HG03354 (cell line): ENCODE measurements at regions not wholly inside any gene's neighbourhood (a gene's known extent, or its start where the extent isn't known, plus 50 kb on each side); places are given as distances from the start of the nearest gene placed in this dataset.

ENCODE experiments used
- ATAC-seq: cut with Tn5 transposase; IDR thresholded peaks from one replicate; pipeline ENCODE4 v1.9.1; 2021; ENCODE audit warnings: mild to moderate bottlenecking; ENCODE audit not compliant: unreplicated experiment, poor library complexity, severe bottlenecking

GRCh38 chr7:85489498-85489897 lies 302.6 kb upstream of the SEMA3D start:
- ATAC-seq, result no peak

GRCh38 chr7:85488406-85488805 lies 301.6 kb upstream of the SEMA3D start:
- no peak for ATAC-seq

DNA sequence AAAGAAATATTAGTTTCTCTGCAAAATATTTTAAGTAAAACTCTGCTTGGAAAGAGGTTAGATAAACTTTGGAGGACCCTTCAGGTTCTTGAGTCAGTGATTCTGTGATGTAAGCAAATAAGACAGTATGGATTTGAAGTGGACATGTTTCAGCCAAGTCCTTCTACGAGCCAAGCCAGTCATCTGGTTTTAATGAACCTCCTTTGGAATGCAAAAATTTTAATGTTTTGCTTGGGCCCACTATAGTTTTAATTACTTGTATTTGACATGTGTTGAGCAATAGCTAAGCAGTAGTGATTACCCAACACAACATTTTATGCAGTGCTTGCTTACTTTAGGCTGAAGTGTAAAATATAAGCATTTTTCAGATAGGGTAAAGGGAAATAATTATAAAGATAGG lies 296.3 kb upstream of the SEMA3D start:
- ATAC-seq, result no peak

- no peak for ATAC-seq
These were observed 293.8 kb upstream of the SEMA3D start for GRCh38 chr7:85480666-85481065.

DNA sequence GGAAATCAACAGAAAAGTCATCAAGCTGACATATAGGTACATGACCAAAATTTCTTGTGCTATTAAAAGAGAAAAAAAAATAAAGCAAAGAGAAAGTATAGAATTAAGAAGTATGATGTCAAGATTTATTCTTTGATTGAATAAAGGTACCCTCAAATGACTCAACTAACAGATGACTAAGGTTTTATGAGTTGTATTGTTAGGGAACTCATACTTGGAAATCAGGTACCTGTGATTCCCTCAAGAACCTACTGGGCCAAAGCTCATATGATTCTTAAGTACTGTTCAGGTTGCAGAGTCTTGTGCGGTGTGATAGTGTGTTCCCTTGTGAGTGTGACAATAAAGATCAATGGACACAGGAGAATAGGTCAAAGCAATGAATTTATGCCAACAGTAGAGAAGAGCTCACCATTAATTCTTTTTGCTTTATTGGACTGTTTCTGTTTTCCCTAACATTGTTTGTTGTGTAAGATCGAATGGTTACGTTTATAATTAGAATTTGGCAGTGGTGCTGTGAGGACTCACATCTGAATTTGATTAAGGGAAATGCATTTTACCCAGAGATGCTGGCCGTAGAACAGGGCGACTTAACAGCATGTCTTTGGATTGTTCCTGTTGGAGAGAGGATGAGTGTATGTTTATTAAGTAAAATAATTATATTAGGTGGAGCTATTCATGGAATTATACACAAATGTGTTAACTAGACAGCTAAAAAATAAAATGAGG lies 293.2 kb upstream of the SEMA3D start:
- ATAC-seq, result no peak

DNA sequence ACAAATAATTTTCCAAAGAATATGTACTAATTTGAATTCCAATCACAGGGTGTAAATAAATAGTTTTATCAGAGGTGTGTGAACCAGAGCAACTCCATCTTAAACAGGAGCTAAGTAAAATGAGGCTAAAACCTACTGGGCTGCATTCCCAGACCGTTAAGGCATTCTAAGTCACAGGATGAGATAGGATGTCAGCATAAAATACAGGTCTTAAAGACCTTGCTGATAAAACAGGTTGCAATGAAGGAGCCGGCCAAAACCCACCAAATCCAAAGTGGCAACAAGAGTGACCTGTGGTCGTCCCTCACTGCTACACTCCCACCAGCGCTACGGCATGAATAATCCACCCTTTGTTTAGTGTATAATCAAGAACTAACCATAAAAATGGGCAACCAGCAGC lies 291.7 kb upstream of the SEMA3D start:
- no peak for ATAC-seq

GRCh38 chr7:85475476-85475875 lies 288.6 kb upstream of the SEMA3D start:
- no peak for ATAC-seq

GRCh38 chr7:85475071-85475470 lies 288.2 kb upstream of the SEMA3D start:
- ATAC-seq, result peak; percentile 32

DNA sequence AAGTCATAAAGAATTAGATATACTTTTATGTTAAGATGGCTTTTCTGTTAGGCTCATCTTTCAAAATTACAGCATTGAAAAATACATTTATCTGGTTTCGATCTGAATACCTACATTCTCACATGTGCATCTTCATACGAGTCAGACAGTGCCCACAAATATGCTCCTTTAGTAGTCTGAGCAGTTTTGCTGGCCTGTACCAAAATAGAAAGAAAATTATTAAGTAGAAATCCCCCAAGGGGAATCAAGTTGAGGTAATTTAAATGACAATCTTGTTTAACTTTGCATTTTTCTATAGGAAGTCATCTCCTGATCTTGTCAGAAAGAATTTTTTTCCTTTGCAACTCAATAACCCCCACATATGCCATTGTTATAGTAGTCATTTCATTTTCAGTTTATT lies 287.4 kb upstream of the SEMA3D start:
- peak; percentile 83 for ATAC-seq

DNA sequence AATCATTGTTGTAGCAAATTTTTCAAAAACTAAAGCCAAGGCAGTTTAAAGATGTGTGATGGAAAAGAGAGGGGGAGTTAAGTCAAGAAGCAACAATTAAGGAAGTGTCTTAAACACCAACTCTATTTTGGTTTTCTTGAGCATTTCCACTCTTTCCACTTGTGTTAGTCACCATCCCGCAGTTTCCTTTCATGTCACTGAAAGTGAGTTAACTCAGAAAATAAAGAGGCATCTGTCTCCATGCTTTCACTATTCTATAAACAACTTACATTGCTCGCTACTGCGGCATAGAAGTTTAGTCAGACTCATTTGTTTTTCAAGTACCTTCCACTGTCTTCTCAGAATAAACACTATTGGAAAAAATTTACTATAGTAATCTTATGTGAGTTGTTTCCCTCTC lies 284.9 kb upstream of the SEMA3D start:
- ATAC-seq, result peak; percentile 42

DNA sequence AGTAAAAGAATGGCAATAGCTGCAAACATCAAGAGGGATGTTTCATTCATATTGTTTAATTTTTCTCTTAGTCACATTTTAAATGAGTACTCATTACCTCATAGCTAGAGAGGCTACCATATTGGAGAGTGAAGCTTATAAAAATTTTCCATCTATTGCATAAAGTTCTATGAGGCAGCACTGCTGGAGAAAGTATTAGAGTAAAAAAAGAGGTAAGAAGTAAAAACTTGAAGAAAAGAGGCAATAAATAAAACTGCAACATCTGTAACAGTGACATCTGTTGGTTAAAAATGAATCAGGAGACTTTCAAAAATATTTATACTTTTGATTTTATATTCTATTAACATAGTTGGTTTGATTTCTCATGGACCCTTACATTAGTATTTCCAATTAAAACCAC lies 284.5 kb upstream of the SEMA3D start:
- no peak for ATAC-seq

DNA sequence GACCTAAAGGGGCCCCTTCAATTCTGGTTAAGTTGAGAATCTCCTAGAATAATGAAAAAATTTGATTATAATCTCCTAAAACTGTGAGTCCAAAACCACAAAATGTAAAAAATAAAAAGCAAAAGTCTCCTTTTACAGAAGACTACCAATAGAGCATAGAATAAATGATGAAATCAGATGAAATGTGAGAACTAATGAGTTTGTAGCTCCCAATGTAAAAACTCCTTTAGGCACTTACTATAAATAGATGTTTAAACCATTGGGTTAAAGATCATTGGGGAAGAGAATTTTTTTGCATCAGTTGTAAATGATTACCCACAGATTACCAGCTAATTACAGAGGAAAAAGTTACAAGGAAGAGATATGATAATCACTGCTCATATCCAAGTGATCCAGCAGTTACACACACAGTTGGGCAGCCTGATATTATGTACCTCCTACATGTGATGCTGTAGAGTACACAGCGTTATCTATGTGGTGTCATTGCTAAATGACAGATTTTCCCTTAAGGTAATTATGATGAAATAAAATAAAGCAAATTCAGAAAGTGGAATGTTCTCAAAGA lies 282.7 kb upstream of the SEMA3D start:
- ATAC-seq, result no peak

DNA sequence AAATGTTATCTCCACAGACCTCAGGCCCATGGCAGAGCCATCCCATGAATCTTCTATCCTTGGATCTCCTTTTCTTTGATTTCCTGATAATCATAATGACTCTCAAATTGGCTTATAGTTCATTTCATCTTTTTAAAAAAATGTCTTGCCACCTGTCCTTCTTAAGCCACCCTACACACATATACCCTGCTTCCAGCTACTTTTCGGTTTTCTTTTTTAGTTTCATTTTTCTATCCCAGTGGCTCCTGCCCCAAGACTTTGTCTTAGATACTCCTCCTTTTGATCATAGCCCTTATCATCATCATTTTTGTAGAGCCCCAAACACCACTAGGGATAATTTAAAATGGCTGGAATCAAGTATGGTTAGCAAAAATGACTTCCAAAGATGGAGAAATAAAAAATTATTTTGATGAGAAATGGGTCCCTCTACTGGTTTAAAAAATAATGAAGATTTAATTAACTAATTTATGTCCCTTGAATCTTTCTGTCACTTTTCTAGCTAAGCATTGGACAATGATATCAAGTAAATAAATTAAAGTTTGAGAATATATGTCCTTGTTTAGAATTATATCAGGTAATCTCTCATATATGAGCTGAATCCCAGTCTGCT lies 277.3 kb upstream of the SEMA3D start:
- no peak for ATAC-seq

- ATAC-seq, result no peak
These were observed 275.8 kb upstream of the SEMA3D start for GRCh38 chr7:85462671-85463070.

GRCh38 chr7:85457911-85458310 lies 271.1 kb upstream of the SEMA3D start:
- ATAC-seq, result no peak

- no peak for ATAC-seq
These were observed 269.4 kb upstream of the SEMA3D start for GRCh38 chr7:85456254-85456653.

DNA sequence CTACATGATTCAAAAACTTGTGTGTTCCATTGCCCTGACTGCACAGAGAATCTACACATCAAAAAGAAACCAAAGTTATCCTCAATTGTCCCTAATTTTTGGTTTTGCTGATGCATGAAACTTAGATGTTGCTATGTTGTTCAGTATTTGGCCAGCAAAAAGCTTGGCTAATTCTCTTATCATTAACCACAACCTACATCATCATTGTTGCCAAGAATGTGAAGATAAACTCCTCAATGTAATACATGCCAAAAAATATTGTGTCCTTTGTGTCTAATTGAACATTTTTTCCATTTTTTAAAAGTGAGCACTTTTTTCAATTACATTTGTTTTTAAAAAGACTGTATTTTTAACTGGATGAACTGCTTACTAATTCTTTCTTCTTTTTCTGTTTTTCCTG lies 268.0 kb upstream of the SEMA3D start:
- ATAC-seq, result no peak

DNA sequence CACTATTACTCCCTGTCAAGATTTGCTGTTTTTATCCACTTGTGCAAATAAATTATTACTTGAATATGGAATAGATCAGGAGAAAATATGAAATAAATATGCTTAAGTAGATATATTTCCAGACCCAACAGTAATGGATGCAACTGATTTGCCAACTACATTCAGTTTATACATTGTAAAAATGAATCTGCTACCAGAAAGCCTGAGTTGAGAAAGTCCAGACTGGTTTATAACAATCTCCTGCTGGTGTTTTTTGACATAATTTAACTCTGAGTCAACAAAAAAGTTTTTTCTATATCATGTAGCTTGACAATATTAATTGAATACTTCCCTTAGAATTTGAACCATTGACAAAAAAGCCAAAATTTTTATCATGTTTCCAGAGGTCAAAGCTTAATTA lies 265.8 kb upstream of the SEMA3D start:
- ATAC-seq, result no peak

- ATAC-seq, result no peak
These were observed 262.6 kb upstream of the SEMA3D start for GRCh38 chr7:85449478-85449877.

GRCh38 chr7:85447004-85447403 lies 260.1 kb upstream of the SEMA3D start:
- ATAC-seq, result no peak

DNA sequence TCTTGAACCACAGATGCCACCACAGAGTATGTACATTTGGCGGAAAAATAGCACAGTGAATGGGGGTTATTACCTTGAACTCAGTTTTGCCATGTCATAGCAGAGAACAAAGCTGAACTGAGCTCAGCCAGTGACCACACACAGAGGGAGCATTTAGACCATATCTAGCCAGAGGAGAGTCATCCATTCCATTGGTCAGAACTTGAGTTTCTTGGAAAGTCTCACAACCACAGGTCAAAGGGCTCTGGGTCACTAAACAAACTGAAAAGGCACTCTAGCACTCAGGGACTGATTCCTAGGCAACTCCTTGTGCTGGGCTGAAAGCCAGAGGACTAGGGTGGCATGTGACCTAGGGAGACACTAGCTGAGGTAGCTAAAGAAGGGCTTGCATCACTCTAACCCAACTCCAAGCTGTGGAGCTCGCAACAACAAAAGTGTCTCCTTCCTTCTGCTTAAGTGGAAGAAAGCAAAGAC lies 239.7 kb upstream of the SEMA3D start:
- no peak for ATAC-seq
